H1 (cell line): ENCODE measurements at regions not wholly inside any gene's neighbourhood (a gene's known extent, or its start where the extent isn't known, plus 50 kb on each side); places are given as distances from the start of the nearest gene placed in this dataset.

Experiments used
- CTCF ChIA-PET: fragments of 300-600 bp; sonication (Branson Sonifier 250); formaldehyde crosslinking; loops from one replicate; lab custom pipeline; 2021; ENCODE audit not compliant: partially characterized antibody; lab: Charles Lee
- POLR2A ChIA-PET: fragments of 300-600 bp; sonication (Branson Sonifier 250); formaldehyde crosslinking; loops from one replicate; lab custom pipeline; 2021; ENCODE audit warnings: inconsistent platforms; ENCODE audit not compliant: partially characterized antibody; lab: Charles Lee
- DNase-seq, 2 experiments: peaks; one replicate each; pipeline versions ENCODE4 v3.0.0 to v3.0.0-alpha.2; 2010 to 2022; ENCODE audit warnings: low spot score in 2 of 2, low read depth in 1 of 2, mixed read lengths in 1 of 2
- FAIRE-seq: peaks from 2 replicates; lab custom pipeline; 2011; peaks lifted over from hg19 to GRCh38; lab: Jason Lieb, UNC
- H2AFZ ChIP-seq: 2 replicates; pipeline ENCODE4 v1.8.1; 2012; ENCODE audit warnings: low read length, inconsistent platforms
- H2AK5ac ChIP-seq: 2 replicates; pipeline ENCODE4 v1.6.1; 2013; ENCODE audit warnings: low read depth, low read length
- H2BK120ac ChIP-seq: replicated peaks from 2 replicates; pipeline ENCODE3; 2013; ENCODE audit warnings: low read depth, low read length, inconsistent platforms
- H2BK12ac ChIP-seq: 2 replicates; pipeline ENCODE4 v1.6.1; 2013; ENCODE audit warnings: low read depth, low read length
- H2BK15ac ChIP-seq: 2 replicates; pipeline ENCODE4 v1.6.1; 2013; ENCODE audit warnings: low read length
- H2BK20ac ChIP-seq: 2 replicates; pipeline ENCODE4 v1.6.1; 2013; ENCODE audit warnings: low read length
- H2BK5ac ChIP-seq: 2 replicates; pipeline ENCODE4 v1.6.1; 2013; ENCODE audit warnings: low read depth, low read length
- H3K14ac ChIP-seq: 2 replicates; pipeline ENCODE4 v1.6.1; 2013; ENCODE audit warnings: inconsistent platforms; ENCODE audit not compliant: insufficient read length
- H3K18ac ChIP-seq: 2 replicates; pipeline ENCODE4 v1.6.1; 2013; ENCODE audit warnings: low read length; ENCODE audit errors: extremely low read depth
- H3K23ac ChIP-seq: 2 replicates; pipeline ENCODE4 v1.6.1; 2013; ENCODE audit warnings: inconsistent platforms; ENCODE audit not compliant: insufficient read length
- H3K23me2 ChIP-seq: 2 replicates; pipeline ENCODE4 v1.6.1; 2013; ENCODE audit warnings: low read depth, low read length
- H3K27ac ChIP-seq: 2 replicates; pipeline ENCODE4 v1.6.1; 2011; ENCODE audit warnings: low read depth, low read length, inconsistent platforms
- H3K27me3 ChIP-seq, 4 experiments: replicated peaks in 1 of 4; 1 replicate in 1 of 4; 2 replicates in 3 of 4; pipeline versions ENCODE4 v1.6.1 to v1.8.1; 2011 to 2013; ENCODE audit warnings: low read length in 3 of 4, mild to moderate bottlenecking in 3 of 4, inconsistent platforms in 2 of 4, mixed read lengths in 2 of 4, moderate library complexity in 1 of 4; ENCODE audit not compliant: control insufficient read depth in 3 of 4, insufficient read depth in 3 of 4; ENCODE audit errors: extremely low read depth in 1 of 4
- H3K36me3 ChIP-seq, 4 experiments: 2 replicates each; pipeline versions ENCODE4 v1.6.1 to v1.8.1; 2011 to 2013; ENCODE audit warnings: mild to moderate bottlenecking in 4 of 4, low read length in 3 of 4, moderate library complexity in 2 of 4, control low read depth in 1 of 4, inconsistent platforms in 1 of 4; ENCODE audit not compliant: insufficient read depth in 4 of 4, control insufficient read depth in 2 of 4
- H3K4ac ChIP-seq: replicated peaks from 2 replicates; pipeline ENCODE3; 2013; ENCODE audit warnings: low read length, low read depth, mixed read lengths, inconsistent platforms; ENCODE audit not compliant: insufficient read length
- H3K4me1 ChIP-seq, 4 experiments: replicated peaks in 1 of 4; 1 replicate in 1 of 4; 2 replicates in 3 of 4; pipeline versions ENCODE4 v1.6.1 to v1.8.1; 2011 to 2013; ENCODE audit warnings: low read length in 3 of 4, inconsistent platforms in 2 of 4, mixed read lengths in 1 of 4; ENCODE audit not compliant: insufficient read depth in 4 of 4, control insufficient read depth in 3 of 4
- H3K4me2 ChIP-seq, 2 experiments: 2 replicates each; pipeline versions ENCODE4 v1.6.1 to v1.8.1; 2011 to 2013; ENCODE audit warnings: low read depth in 2 of 2, low read length in 2 of 2, control low read depth in 1 of 2, inconsistent platforms in 1 of 2, mild to moderate bottlenecking in 1 of 2; ENCODE audit not compliant: insufficient read depth in 1 of 2
- H3K4me3 ChIP-seq, 4 experiments: fragments of 200-600, 300-600 bp in 1 of 4; sonication (generic), shearing (Covaris generic), sonication (Bioruptor Twin) in 1 of 4; 2 replicates each; pipeline versions ENCODE4 v1.5.1 to v1.8.1; 2011 to 2016; ENCODE audit warnings: low read length in 4 of 4, low read depth in 3 of 4, control low read depth in 2 of 4, inconsistent platforms in 2 of 4, mild to moderate bottlenecking in 2 of 4, mixed read lengths in 1 of 4, moderate library complexity in 1 of 4; ENCODE audit not compliant: insufficient read depth in 2 of 4; ENCODE audit errors: extremely low read depth in 1 of 4
- H3K56ac ChIP-seq: replicated peaks from 2 replicates; pipeline ENCODE3; 2013; ENCODE audit warnings: low read depth, mild to moderate bottlenecking, mixed read lengths, low read length, inconsistent platforms; ENCODE audit not compliant: insufficient read length
- H3K79me1 ChIP-seq: 2 replicates; pipeline ENCODE4 v1.6.1; 2013; ENCODE audit warnings: low read depth, low read length, control low read depth
- H3K79me2 ChIP-seq, 2 experiments: 2 replicates each; pipeline versions ENCODE4 v1.6.1 to v1.8.1; 2012 to 2013; ENCODE audit warnings: low read length in 2 of 2, mild to moderate bottlenecking in 2 of 2, inconsistent platforms in 1 of 2; ENCODE audit not compliant: insufficient read depth in 2 of 2, control insufficient read depth in 1 of 2
- H3K9ac ChIP-seq, 4 experiments: replicated peaks in 1 of 4; 1 replicate in 1 of 4; 2 replicates in 3 of 4; pipeline versions ENCODE4 v1.6.1 to v1.8.1; 2011 to 2013; ENCODE audit warnings: low read depth in 3 of 4, low read length in 3 of 4, control low read depth in 2 of 4, mild to moderate bottlenecking in 2 of 4, moderate library complexity in 2 of 4, inconsistent platforms in 1 of 4; ENCODE audit errors: extremely low read depth in 1 of 4
- H3K9me3 ChIP-seq, 2 experiments: 2 replicates each; pipeline versions ENCODE4 v1.6.1 to v1.8.1; 2012 to 2013; ENCODE audit warnings: mild to moderate bottlenecking in 2 of 2, moderate library complexity in 2 of 2, control low read depth in 1 of 2, inconsistent platforms in 1 of 2, low read depth in 1 of 2, low read length in 1 of 2, mixed read lengths in 1 of 2; ENCODE audit not compliant: insufficient read depth in 2 of 2
- H4K20me1 ChIP-seq, 2 experiments: replicated peaks in 1 of 2; 2 replicates each; pipeline versions ENCODE3 to v1.8.1; 2011 to 2013; ENCODE audit warnings: inconsistent platforms in 2 of 2, low read length in 2 of 2, mild to moderate bottlenecking in 1 of 2; ENCODE audit not compliant: insufficient read depth in 2 of 2, control insufficient read depth in 1 of 2
- H4K5ac ChIP-seq: 2 replicates; pipeline ENCODE4 v1.6.1; 2013; ENCODE audit warnings: low read length, low read depth, mixed read lengths, inconsistent platforms; ENCODE audit not compliant: insufficient read length
- H4K8ac ChIP-seq: 2 replicates; pipeline ENCODE4 v1.8.0; 2013; ENCODE audit warnings: mild to moderate bottlenecking, moderate library complexity, low read length, inconsistent platforms; ENCODE audit not compliant: insufficient read depth; ENCODE audit errors: extremely low read depth
- H4K91ac ChIP-seq: replicated peaks from 2 replicates; pipeline ENCODE3; 2013; ENCODE audit warnings: low read length, mixed read lengths, inconsistent platforms; ENCODE audit not compliant: insufficient read length
- TBP ChIP-seq: IDR thresholded peaks from 2 replicates; pipeline ENCODE4 v1.6.1; 2011; ENCODE audit warnings: low read depth, low read length, improper control_type of control experiment
- WGBS, 2 experiments: shearing (Covaris generic) in 1 of 2; methylation state at CpG; one replicate each; pipeline versions ENCODE4 v1.1.6 to v1.1.7; 2013 to 2015; ENCODE audit warnings: low lambda C conversion rate in 2 of 2, mixed read lengths in 2 of 2, inconsistent platforms in 1 of 2, low coverage in 1 of 2, missing lambda C conversion rate in 1 of 2; ENCODE audit not compliant: insufficient replicate concordance in 2 of 2, insufficient coverage in 1 of 2, insufficient read length in 1 of 2; ENCODE audit errors: extremely low coverage in 1 of 2, missing lambda C conversion rate in 1 of 2; 5-methylcytosine and 5-hydroxymethylcytosine counted together

- Histone ChIP-seq H3K9ac (no peak overlapping the region), H2BK120ac (no peak overlapping the region)
- TF ChIP-seq TBP: no peak
- TF ChIP-seq, all 59 proteins: peak for 0
- Histone ChIP-seq H2AFZ (0 out of 2 replicates have a peak overlapping the region, but pooled peaks have one; percentile 4), H2BK15ac (no peak overlapping the region), H3K56ac (no peak overlapping the region), H3K23ac (no peak overlapping the region), H4K91ac (no peak overlapping the region), H3K79me1 (no peaks in the 10 kb centered on the region), H3K4me1 (peaks cover 0 to 3% (median under 1%) of the 10 kb centered on the region in 4 experiments; a peak in 3 of 7 replicates), H3K27me3 (no peaks in the 10 kb centered on the region), H2BK12ac (no peak overlapping the region), H3K18ac (no peak overlapping the region), H3K9me3 (no peaks in the 10 kb centered on the region), H2BK20ac (no peak overlapping the region), H4K20me1 (no peaks in the 10 kb centered on the region), H3K79me2 (no peaks in the 10 kb centered on the region), H2AK5ac (no peak overlapping the region), H3K27ac (no peak overlapping the region), H3K14ac (no peak overlapping the region), H2BK5ac (no peak overlapping the region), H4K5ac (no peak overlapping the region), H3K23me2 (no peaks in the 10 kb centered on the region), H3K4me2 (no peak overlapping the region), H3K4me3 (no peak overlapping the region), H3K4ac (no peak overlapping the region), H3K36me3 (no peaks in the 10 kb centered on the region), H4K8ac (no peak overlapping the region)
- POLR2A ChIA-PET: no interaction called here
- CTCF ChIA-PET: interaction anchor here (1.4 kb wide), 1 partner anchor 18 kb away, joined by 4 read pairs; no protein-coding TSS in a partner anchor
- WGBS, 2 experiments: 93% methylated on average over 7 of the region's 7 CpGs; no CpG with 5 or more reads in 1 of the 2 experiments
- DNase-seq (no peak), FAIRE-seq (no peak)
Observed at GRCh38 chr12:91988086-91988923, 157.3 kb downstream of the BTG1 start.
